Endothelial cell (in vitro differentiated cells): ENCODE measurements at regions not wholly inside any gene's neighbourhood (a gene's known extent, or its start where the extent isn't known, plus 50 kb on each side); places are given as distances from the start of the nearest gene placed in this dataset.

Experiments
- DNase-seq: peaks from one replicate; pipeline ENCODE4 v3.0.0; 2021; ENCODE audit warnings: low spot score
- H3K27ac Mint-ChIP-seq: one replicate; pipeline ENCODE4 v1.8.0; 2021; ENCODE audit warnings: mixed read lengths, inconsistent platforms; ENCODE audit not compliant: unreplicated experiment
- H3K27me3 Mint-ChIP-seq: one replicate; pipeline ENCODE4 v1.8.0; 2021; ENCODE audit warnings: mild to moderate bottlenecking, moderate library complexity, mixed read lengths, inconsistent platforms; ENCODE audit not compliant: unreplicated experiment
- H3K36me3 Mint-ChIP-seq: one replicate; pipeline ENCODE4 v1.8.0; 2021; ENCODE audit warnings: mild to moderate bottlenecking, low read depth, mixed read lengths, inconsistent platforms; ENCODE audit not compliant: unreplicated experiment
- H3K4me1 Mint-ChIP-seq: one replicate; pipeline ENCODE4 v1.8.0; 2021; ENCODE audit warnings: mild to moderate bottlenecking, mixed read lengths, inconsistent platforms; ENCODE audit not compliant: unreplicated experiment
- H3K4me3 Mint-ChIP-seq: one replicate; pipeline ENCODE4 v1.8.0; 2021; ENCODE audit warnings: mild to moderate bottlenecking, mixed read lengths, inconsistent platforms; ENCODE audit not compliant: unreplicated experiment
- H3K9me3 Mint-ChIP-seq: one replicate; pipeline ENCODE4 v1.8.0; 2021; ENCODE audit warnings: mixed read lengths, inconsistent platforms; ENCODE audit not compliant: unreplicated experiment
- CTCF ChIP-seq: fragments of 200-600 bp; sonication (generic); IDR thresholded peaks from one replicate; pipeline ENCODE4 v1.5.0; 2021; ENCODE audit warnings: antibody characterized with exemption; ENCODE audit not compliant: unreplicated experiment

- Mint-ChIP-seq H3K36me3 (peaks cover 4% of the 10 kb centered on the region), H3K9me3 (no peaks in the 10 kb centered on the region), H3K27me3 (no peaks in the 10 kb centered on the region), H3K27ac (no peak overlapping the region), H3K4me1 (peaks cover 4% of the 10 kb centered on the region), H3K4me3 (no peak overlapping the region)
- no peak for DNase-seq
- TF ChIP-seq CTCF = no peak
These were observed 117.6 kb upstream of the PIEZO2 start for GRCh38 chr18:11266781-11267480.

- no peaks in the 10 kb centered on the region for H3K9me3 Mint-ChIP-seq
- peaks cover 4% of the 10 kb centered on the region for H3K36me3 Mint-ChIP-seq
- no peak for DNase-seq
- H3K27ac Mint-ChIP-seq = no peak overlapping the region
- peaks cover 4% of the 10 kb centered on the region for H3K27me3 Mint-ChIP-seq
- peaks cover 5% of the 10 kb centered on the region for H3K4me1 Mint-ChIP-seq
- TF ChIP-seq CTCF = no peak
- H3K4me3 Mint-ChIP-seq = no peak overlapping the region
These were observed 112.1 kb upstream of the PIEZO2 start for GRCh38 chr18:11261486-11261885.

- Mint-ChIP-seq H3K36me3 (peaks cover 4% of the 10 kb centered on the region), H3K4me3 (no peak overlapping the region), H3K9me3 (no peaks in the 10 kb centered on the region), H3K27ac (no peak overlapping the region), H3K4me1 (peaks cover 5% of the 10 kb centered on the region), H3K27me3 (peaks cover 4% of the 10 kb centered on the region)
- no peak for TF ChIP-seq CTCF
- no peak for DNase-seq
These were observed 111.6 kb upstream of the PIEZO2 start for GRCh38 chr18:11260961-11261461.

GRCh38 chr18:11259469-11260150 is 110.2 kb upstream of the PIEZO2 start:
- TF ChIP-seq CTCF = no peak
- Mint-ChIP-seq H3K4me3 (no peak overlapping the region), H3K36me3 (peaks cover 4% of the 10 kb centered on the region), H3K4me1 (peaks cover 5% of the 10 kb centered on the region), H3K27me3 (peaks cover 4% of the 10 kb centered on the region), H3K27ac (peak overlapping the region; percentile 25), H3K9me3 (no peaks in the 10 kb centered on the region)
- peak; percentile 21 for DNase-seq

- H3K4me3 Mint-ChIP-seq = no peak overlapping the region
- no peaks in the 10 kb centered on the region for H3K36me3 Mint-ChIP-seq
- no peak for DNase-seq
- peaks cover 5% of the 10 kb centered on the region for H3K4me1 Mint-ChIP-seq
- H3K9me3 Mint-ChIP-seq = no peaks in the 10 kb centered on the region
- TF ChIP-seq CTCF = no peak
- H3K27me3 Mint-ChIP-seq = peaks cover 4% of the 10 kb centered on the region
- no peak overlapping the region for H3K27ac Mint-ChIP-seq
These were observed 108.8 kb upstream of the PIEZO2 start for GRCh38 chr18:11258039-11258610.
